LHCN-M2 (cell line): ENCODE measurements at regions not wholly inside any gene's neighbourhood (a gene's known extent, or its start where the extent isn't known, plus 50 kb on each side); places are given as distances from the start of the nearest gene placed in this dataset.

Source experiments
- DNase-seq: peaks from one replicate; pipeline ENCODE4 v3.0.0-alpha.2; 2012; ENCODE audit warnings: low read depth

DNA sequence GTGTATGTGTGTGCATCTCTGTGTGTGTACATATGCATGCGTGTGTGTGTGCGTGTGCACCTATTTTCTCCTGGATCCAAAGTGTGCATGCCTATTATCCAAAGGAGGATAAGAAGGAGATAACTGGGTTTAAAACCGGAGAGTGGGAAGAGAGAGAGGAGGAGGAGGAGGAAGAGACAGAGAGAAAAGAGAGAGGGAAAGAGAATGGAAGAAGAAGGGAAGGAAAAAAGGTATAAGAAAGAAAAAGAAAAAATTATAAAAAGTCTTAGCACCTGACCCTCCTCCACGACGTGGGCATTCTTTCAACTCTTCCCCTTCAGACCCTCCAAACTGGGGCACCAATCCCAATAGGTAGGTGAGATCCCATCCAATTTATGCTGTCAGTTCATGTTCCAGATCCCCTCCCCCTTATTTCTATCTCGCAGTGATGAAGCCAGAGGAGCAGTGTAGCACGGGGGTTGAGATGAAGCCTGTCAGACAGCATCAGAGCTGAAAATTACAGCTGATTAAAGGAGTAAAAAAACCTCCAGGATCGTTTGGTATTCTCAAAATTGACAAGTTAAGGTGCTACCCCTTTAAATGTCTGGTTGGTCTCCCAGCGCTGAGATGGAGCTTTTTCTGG, 386.7 kb upstream of the ATP5MC3 start:
- no peak for DNase-seq

- DNase-seq, result no peak
Measured at GRCh38 chr2:175567435-175568061, 386.0 kb upstream of the ATP5MC3 start.

- no peak for DNase-seq
Measured at GRCh38 chr2:175560521-175561169, 379.1 kb upstream of the ATP5MC3 start.

DNA sequence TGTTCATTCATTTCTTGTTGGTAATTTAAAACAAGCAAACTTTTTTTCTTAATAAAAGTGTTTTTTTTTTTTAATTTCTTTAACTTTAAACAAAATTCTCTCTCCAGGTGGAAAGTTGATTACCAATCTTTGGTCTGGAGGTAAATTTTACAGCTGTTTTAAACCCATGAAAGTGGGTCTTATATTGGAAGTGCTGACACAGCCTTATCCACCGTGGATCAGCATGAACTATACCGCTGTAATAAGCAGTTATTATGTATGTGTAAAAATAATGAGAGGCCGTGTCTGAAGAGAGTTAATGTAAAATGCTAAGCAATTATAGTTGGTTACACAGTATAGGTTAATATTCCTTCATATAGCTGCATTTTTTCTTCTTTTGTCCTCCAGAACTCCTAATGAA, 378.1 kb upstream of the ATP5MC3 start:
- DNase-seq, result no peak

DNA sequence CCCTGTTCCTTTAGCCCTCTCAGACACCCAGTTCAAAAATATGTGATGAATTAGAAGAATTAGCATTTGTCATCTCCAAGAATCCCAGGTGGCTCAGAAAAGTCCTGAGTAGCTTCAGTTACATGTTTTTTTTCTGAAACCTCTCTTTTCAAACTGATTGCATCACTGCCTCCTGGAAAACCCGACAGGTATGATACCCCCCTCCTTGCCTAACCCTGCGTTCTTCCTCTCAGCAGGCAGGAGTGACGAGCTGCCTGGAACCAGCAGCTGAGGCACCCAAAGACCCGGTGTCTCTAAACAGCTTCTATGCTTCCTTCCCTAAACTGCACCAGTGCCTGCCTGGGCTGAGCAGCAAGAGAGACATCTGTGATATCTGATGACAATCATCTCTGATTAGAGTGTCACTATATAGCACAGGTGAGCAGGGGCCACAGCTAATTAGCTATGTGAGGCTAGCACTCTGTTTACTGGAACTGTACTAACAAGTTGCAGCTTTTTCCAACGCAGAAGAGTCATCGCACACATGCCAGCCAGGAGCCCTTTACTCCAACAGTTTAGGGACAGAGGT, 376.4 kb upstream of the ATP5MC3 start:
- no peak for DNase-seq

GRCh38 chr2:175553910-175554309, 372.4 kb upstream of the ATP5MC3 start:
- no peak for DNase-seq

DNA sequence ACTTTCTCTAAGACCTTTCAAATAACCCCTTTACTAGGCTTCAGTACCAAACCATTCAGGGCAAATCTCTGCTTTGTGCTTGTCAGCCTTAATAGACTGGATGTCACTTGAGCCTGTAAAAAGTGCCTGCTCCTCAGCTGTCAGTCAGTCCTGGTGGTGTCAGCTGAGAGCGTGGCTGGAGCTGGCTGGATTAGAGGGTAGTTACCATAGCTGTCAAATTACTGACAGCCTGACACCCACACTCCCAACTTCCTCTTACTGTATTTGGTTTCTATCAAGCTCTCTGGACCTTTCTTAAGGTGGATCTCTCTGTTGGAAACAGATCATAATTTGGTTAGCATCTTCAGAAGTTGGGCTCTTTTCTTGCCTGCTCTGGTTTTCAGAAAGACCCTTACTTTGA, 371.4 kb upstream of the ATP5MC3 start:
- DNase-seq, result no peak

DNA sequence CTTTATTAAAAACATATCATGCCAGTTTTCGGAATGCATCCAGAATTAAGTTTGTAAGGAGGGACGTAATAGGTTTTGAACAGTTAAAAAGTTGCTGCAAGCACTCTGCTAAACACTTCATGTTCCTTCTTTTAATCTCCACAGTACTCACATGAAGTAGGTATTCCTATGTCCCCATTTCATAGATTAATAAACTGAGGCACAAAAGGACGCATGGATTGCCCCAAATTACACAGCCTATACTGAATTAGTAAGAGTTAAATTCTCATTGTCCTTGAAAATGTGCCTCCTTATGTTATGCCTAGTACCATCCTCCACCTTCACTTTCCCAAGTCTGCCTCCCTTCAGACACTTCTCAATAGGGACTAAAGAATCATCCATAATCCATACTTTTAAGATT, 358.9 kb upstream of the ATP5MC3 start:
- DNase-seq, result no peak

DNA sequence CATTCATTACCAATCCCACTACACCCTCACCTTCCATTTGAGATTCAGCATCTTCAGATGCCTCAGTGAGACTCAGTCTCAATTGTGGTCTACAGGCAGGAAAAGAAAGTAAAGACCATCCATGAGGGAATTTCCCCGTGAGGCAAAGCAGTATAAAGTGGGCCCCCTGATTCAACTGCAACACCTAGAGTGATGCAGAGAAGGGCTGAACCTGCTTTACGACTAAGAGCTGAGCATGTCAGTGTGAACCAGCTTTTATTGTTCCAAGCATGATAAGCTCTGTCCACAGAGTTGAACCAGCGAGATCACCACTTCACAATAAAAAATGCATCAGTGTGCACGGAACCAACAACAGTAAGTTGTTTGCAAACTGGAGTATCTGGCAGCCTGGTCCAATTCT, 357.6 kb upstream of the ATP5MC3 start:
- DNase-seq, result no peak

DNA sequence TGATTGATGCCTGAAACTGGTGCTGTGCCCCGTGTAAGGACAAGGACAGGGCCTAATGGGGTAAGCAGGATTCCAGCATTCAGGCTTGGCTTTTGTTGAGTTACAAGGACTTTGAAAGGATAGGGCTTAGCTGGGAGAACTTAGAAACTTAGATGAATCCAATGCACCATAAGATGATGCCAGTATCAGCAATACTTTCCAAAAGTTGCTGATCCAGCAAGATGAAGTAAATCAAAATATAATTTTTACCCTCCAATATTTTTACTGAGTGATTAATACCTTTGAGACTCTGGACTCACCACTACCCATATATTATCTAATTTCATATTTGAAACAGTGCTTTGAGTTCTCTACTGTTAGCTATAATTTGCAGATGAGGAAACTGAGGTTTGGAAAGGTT, 354.5 kb upstream of the ATP5MC3 start:
- DNase-seq, result no peak

DNA sequence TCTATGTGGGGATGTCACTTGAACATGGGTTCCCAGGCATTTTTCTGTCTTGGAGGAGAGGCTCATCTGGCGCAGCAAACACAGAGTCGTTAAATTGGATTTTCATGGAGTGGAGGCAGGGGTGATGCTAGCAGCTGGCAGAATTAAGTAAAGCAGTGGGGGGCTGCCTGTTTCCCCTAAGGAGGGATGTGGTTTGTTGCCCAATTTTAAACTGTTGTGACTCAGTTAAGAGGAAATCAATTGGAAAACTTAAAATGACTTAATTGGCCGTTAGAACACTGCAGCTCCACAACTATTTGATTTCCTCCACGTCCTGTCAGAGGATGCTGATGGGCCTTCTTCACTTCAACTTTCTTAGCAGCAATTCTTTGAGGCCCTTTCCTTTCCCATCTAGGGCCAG, 354.1 kb upstream of the ATP5MC3 start:
- DNase-seq, result no peak

DNA sequence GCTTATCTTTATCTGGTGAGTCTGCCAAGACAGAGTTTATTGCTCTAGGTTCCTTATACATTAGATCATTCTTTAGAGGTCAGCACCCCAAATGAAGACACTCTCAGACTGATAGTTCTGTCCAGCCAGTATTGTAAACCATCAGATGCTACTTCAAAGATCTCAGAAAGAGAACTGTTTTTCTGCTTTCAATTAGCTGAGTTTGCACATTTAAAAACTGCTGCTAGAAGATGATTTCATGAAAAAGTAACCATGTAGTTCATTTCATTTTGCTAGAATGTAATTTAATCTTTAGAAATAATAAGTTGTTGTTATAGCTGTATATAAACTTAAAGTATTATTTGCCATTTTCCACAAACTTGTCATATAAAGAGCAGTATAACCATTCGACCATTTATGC, 344.5 kb upstream of the ATP5MC3 start:
- DNase-seq, result no peak

DNA sequence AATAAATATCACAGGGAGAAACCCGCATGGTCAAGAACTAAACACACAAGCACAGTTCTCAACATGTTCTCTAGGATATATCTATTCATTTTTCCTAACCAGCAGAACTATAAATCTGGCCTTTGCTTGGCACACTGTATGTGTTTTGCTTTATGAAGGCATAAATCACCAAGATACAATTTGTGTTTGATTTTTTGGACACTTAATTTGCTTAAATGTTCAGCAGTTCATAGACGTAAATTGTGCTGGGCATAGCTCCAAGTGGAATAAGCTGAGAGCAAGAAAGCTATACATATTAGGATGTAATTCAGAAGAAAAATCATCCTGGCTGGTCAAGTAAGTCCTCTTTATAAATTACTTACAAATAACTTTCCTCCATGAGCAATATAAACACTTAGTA, 341.5 kb upstream of the ATP5MC3 start:
- no peak for DNase-seq

- no peak for DNase-seq
Measured at GRCh38 chr2:175518206-175518605, 336.7 kb upstream of the ATP5MC3 start.

DNA sequence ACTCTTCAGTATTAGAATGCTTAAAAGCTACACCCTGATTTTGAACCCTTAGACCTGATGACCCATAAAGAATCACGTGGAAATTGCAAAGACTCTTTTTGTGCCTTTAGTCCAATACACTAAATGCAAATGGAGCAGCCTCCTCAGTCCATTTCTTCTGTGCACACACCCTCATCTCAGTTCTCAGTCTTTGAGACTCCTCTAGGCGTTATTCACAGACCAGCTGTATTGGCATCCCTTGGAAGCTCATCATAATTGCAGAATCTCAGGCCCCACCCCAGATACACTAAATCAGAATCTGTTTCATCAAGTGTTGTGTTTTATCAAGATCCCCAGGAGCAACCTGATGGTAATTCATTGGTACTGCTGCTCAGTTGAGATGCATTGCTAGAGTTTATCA, 335.0 kb upstream of the ATP5MC3 start:
- no peak for DNase-seq

DNA sequence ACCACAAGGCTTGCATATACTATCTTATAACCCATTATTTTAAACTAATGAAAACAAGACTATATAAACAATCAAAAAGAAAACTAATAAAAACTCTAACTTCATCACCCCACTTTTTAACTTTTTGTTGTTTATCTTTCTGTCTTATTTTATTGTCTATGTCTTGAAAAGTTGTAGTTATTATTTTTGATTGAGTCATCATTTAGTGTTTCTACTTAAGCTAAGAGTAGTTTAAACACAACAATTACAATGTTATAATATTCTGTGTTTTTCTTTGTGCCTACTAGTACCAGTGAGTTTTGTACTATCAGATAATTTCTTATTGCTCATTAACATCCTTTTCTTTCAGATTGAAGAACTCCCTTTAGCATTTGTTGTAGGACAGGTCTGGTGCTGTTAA, 318.7 kb upstream of the ATP5MC3 start:
- DNase-seq, result no peak

DNA sequence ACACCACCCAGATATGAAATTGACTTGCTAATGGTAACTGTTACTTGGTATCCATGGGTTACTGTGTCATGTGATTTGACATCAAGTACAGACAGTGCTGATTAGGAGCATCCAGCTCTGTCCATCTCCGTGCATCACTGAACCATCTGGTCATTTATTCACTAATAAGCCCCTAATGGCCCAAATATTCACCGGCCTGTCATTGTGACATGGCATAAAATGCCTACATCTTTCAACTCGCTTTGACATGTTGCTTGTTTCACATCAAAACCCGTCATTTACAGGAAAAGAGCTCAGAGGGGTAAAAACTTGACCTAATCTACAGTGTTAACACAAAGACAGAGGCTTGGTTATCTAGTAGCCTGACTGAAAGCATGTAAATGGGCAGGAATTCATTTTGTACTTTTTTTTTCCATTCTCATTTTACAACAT, 308.9 kb upstream of the ATP5MC3 start:
- no peak for DNase-seq

DNA sequence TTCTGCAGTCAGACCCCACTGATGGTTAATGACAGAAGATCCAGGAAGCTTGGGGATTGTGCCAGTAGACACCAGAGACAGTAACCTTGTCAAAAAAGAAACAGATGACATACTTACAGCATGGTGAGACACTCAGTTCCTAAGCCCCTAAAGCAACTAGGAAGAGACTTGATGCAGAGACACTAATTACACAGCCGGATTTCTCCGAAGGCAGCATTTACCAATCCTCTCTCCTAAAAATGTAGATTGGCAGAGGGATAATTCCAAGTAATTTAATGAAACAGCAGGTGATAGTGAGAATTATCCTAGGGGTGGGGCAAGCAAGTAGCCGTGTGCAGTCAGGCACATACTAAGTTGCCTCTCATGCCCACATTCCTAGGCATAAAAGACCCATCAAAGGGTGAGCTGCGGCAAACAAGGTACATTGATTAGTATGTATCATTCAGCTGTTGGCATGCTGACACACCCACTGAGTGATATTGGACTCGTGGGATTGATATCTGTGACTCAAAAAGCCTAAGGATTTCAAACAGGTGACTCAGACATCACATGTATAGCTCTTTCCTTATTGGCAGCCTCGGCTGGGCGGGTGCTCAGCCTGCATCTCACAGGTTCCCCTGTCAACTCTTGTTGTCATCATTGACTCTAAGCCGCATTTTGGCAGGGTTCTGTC, 296.7 kb upstream of the ATP5MC3 start:
- DNase-seq, result peak; percentile 0

DNA sequence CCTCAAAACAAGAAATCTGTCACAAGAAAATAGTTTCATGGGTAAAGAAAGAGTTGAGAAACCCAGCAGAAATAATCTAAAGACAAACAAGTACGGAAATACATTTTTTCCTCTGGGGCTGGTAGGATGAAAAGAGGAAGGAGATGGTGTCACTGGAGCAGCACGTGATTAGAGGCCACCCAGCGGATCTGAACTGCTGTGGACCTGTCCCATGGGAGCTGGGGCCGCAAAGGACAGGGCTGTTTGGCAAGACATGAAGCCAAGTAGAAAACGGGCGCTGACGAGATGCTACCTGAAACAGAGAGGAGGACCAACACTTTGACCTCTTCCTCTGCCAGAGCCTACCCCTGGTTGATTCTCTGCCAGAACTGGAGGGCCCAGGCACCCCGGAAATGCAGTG, 295.4 kb upstream of the ATP5MC3 start:
- DNase-seq, result no peak

- DNase-seq, result no peak
Measured at GRCh38 chr2:175476374-175476773, 294.9 kb upstream of the ATP5MC3 start.

GRCh38 chr2:175475130-175475529, 293.6 kb upstream of the ATP5MC3 start:
- DNase-seq, result no peak

DNA sequence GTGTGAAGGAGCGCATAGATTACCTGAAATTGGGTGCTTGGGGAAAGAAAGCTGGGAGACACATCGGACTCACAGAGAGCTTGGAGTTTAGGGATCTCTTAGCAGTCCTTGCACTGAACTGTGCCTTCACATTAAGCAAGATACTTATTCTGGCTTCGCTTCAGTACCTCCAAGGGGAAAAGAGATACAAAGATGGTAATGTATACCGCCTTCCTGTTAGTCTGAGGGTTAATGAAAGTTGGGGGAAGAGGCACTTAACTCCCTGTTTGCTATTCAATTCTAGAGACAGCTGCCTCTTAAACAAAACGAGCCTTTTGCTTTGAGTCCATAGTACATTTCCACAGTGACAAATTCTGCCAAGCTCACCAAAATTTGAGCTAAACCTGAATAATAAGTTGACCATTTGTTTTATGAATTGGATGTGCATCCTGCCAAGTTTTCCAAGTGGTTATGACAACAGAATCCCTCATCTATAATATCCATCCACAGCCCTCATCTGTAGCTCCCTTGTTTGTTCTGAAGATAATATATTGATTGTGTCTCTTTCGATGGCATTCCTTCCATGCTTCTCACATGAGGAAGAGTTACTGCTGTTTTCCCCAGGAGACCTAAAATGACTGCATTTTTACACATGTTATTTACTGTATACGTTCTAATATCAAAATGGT, 287.1 kb upstream of the ATP5MC3 start:
- DNase-seq, result no peak
